ENCODE measurements at regions not wholly inside any gene's neighbourhood (a gene's known extent, or its start where the extent isn't known, plus 50 kb on each side); places are given as distances from the start of the nearest gene placed in this dataset.
A peak's percentile ranks its signal among the peaks of the same experiment; 100 is the strongest.

- DNase-seq (ENCODE audit: low read depth) = no peak
Measured at GRCh38 chr2:17303521-17303920, 214.7 kb downstream of the RAD51AP2 start.

GRCh38 chr2:17303054-17303453, 215.2 kb downstream of the RAD51AP2 start:
- DNase-seq (ENCODE audit: low read depth) = peak; percentile 81

GRCh38 chr2:17302281-17302680, 216.0 kb downstream of the RAD51AP2 start:
- DNase-seq (ENCODE audit: low read depth) = no peak

DNA sequence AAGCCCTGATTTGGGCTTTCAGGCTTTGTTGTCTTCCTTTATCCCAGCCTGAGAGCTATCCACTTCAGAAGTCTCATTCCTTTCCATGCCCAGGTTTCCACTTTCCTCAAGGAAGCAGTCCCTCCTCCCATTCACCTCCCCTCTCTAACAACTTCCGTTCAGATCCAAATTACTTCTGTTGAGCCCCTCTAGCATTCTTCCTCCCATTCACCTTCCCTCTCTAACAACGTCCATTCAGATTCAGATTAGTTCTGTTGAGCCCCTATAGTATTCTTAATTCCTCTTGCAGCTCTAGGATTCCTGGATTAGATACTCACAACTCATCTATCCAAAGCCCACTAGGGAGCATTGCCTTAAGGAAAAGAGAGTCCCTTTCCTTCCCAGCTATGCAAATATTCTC, 216.8 kb downstream of the RAD51AP2 start:
- DNase-seq (ENCODE audit: low read depth) = no peak

GRCh38 chr2:17299891-17300540, 218.2 kb downstream of the RAD51AP2 start:
- peak; percentile 67 for DNase-seq (ENCODE audit: low read depth)

DNA sequence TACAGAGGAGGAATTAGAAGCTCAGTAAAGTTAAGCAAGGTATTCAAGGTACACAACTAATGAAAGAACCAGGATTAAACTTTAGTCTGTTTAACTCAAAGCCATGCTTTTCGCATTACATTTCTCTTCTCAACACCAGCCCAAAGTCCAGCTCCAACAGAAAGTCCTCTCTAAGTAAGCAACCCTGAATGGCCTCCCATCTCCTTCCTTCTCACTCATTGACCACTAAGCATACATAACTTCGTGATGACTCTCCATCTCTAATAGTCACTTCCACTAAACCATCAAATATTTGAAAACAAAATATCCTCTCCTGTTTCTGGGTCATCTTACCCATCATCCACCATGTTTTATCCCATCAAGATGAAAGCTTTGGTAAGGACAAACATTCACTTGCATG, 219.8 kb downstream of the RAD51AP2 start:
- no peak for DNase-seq (ENCODE audit: low read depth)

- DNase-seq (ENCODE audit: low read depth) = no peak
Measured at GRCh38 chr2:17296686-17297085, 221.6 kb downstream of the RAD51AP2 start.

GRCh38 chr2:17289669-17290068, 228.6 kb downstream of the RAD51AP2 start:
- DNase-seq (ENCODE audit: low read depth) = no peak

- DNase-seq (ENCODE audit: low read depth) = no peak
Measured at GRCh38 chr2:17287183-17287582, 231.1 kb downstream of the RAD51AP2 start.

- no peak for DNase-seq (ENCODE audit: low read depth)
Measured at GRCh38 chr2:17282826-17283225, 235.4 kb downstream of the RAD51AP2 start.

DNA sequence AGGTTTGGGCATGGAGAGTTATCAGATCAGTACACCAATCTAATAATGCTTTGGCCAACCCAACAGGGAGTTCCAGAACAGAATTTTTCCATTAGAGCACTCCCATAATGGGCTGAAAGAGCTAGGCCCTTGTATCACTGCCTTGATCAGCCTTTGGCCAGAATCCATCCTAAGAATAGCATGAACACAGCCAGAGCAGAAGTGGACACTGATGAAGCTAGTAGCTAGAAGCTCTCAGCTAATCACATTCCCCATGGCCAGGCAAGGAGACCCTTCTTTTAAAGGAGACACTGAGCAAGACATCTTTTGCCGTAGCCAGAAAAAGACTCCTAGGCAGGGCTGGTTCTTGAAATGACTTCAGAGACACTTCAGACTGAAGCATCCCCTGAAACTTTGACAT, 236.0 kb downstream of the RAD51AP2 start:
- no peak for DNase-seq (ENCODE audit: low read depth)

- no peak for DNase-seq (ENCODE audit: low read depth)
Measured at GRCh38 chr2:17276220-17276619, 242.0 kb downstream of the RAD51AP2 start.

DNA sequence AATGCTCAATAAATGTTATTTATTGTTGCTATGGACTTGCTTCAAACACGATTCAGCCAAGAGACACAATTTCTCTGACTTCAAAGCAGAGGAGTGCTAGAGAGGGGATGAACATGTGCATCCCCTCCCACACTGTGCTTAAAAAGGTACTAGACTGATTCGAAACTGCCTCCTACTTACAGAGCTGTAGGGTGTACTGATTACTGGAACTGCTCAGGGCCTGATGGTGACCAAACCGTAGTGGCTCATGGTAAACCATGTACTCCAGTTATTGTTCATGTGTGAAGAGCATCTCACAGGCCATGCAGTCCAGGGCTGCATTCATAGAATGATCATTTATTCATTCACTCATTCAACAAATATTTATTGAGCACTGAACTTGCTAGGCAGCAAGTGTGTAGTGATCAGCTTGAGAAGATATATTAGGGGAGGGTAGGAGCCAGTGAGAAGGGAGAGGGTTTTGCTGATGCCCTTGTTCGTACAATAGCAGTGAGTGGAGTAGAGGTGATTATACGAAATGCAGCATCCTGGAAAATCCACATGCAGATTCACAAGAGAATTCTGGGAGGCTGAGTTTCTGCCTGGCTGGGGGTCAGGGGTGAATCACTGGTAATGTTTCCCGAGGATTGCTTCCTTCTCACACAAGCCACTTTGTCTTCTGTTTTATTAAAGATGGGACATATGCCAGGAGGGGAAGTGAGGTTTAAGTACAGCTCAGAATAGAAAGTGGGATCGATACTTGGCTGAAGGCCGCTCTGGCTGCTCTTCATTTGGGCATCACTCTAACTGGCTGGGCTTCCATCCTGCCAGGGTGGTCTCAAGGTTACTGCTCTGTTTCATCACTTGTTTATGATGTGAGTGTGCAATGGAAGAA, 245.4 kb downstream of the RAD51AP2 start:
- no peak for DNase-seq (ENCODE audit: low read depth)

- DNase-seq (ENCODE audit: low read depth) = no peak
Measured at GRCh38 chr2:17272170-17272569, 246.1 kb downstream of the RAD51AP2 start.

DNA sequence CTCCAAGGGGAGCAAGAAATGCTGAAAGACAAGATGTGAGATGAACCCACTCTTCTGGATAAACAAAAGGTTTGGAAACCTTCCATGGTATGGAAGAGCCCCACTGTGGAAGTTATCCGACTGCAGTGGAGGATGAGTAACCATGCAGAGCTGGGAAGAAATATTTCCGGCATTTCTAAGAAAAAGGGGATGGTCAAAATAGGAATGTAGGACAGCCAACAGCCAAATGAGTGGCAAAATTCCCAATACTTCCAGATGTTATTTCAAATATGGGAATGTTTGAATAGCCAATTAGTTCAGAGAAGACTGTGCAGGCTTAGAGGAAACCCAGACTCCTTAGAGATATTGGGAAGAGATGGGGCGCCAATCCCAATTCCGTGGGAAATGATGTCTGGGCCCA, 246.8 kb downstream of the RAD51AP2 start:
- peak; percentile 30 for DNase-seq (ENCODE audit: low read depth)

DNA sequence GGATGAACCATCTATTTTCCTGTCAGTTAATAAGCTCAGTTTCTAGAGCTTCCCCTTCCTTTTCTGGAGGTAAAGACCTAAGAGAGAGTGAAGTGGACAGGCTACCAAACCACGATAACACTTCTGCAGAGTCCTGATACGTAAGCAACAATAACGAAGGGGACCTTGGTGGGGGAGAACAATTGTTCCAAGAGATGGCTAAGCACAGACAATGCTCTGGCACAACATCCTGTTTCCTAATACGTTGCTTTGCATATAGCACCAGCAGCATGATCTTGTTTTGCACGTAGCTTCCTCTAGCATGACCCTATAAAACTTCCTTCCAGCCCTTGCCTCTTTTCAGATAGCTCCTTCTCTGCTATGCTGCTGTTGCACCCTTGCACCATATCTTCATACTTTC, 247.3 kb downstream of the RAD51AP2 start:
- DNase-seq (ENCODE audit: low read depth) = peak; percentile 1

- no peak for DNase-seq (ENCODE audit: low read depth)
Measured at GRCh38 chr2:17263570-17263968, 254.7 kb downstream of the RAD51AP2 start.

DNA sequence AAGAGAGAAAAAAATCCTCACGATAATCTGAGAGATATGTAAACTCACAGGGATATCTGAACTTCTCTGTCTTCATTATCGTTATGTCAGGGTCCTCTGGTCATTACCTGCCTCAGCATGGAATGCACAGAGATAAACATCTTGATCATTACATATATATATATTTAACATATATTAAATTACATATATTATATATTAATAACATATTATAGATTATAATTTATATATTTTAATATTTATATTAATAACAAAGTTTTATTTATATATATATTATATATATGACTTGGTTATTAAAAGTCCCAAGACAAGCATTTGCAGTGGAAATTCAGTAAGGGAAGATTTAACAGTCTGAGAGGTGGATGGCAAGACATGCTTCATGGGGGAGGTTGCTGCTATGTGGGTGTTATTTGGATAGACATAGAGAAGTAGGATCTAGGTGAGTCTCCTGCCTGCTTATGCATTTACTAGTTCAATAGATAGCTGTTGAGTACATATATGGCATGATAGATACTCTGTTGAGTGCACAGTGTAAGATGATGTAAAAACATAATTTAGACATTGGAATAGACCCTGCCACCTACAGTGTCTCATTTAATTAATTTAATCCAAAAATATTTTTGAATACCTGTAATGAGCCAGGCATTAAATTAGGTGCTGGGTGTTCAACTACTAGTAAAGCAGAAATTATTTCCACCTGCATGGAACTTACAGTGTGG, 255.2 kb downstream of the RAD51AP2 start:
- DNase-seq (ENCODE audit: low read depth) = no peak

GRCh38 chr2:17259613-17260012, 258.6 kb downstream of the RAD51AP2 start:
- no peak for DNase-seq (ENCODE audit: low read depth)

GRCh38 chr2:17258861-17259260, 259.4 kb downstream of the RAD51AP2 start:
- no peak for DNase-seq (ENCODE audit: low read depth)

- DNase-seq (ENCODE audit: low read depth) = peak; percentile 15
Measured at GRCh38 chr2:17257189-17257909, 260.9 kb downstream of the RAD51AP2 start.

- DNase-seq (ENCODE audit: low read depth) = no peak
Measured at GRCh38 chr2:17255071-17255470, 263.2 kb downstream of the RAD51AP2 start.

All from HS-5 (cell line).